KG1 (cell line): ENCODE measurements at regions not wholly inside any gene's neighbourhood (a gene's known extent, or its start where the extent isn't known, plus 50 kb on each side); places are given as distances from the start of the nearest gene placed in this dataset.

Experiments
- DNase-seq: peaks from one replicate; lab custom pipeline; 2025; lab: John Stamatoyannopoulos, UW

- no peak for DNase-seq
These were observed 371.9 kb upstream of the TNP1 start for GRCh38 chr2:217231724-217232123.

DNA sequence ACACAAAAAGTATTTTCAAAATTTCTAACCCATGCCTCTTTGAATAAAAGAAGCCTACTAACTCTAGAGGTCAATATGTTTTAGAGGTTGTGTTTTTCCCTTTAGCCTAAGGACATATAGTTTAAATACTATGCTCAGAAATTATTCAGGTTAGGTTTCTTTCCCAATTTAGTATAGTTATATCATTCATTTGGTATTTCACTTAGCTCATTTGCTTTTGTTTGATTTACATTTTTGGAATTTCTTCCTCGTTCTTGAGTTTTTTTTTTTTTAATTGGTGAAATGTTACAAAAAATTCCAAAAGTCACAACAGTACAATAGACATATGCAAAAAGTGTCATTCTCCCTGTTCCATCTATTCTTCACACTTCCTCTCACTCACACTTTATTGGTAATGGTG lies 371.3 kb upstream of the TNP1 start:
- no peak for DNase-seq

DNA sequence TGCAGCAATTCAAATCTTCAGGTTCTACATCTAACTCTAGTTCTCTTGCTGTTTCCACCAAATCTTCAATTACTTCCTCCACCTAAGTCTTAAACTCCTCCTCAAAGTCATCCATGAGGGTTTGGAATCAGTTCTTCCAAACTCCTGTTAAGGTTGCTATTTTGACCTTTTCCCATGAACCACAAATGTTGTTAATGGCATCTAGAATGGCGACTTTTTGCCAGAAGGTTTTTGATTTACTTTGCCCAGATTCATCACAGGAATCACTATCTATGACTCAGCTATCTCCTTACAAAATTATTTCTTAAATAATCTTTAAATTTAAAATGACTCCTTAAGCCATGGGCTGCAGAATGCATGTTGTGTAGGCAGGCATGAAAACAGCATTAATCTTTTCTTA lies 368.9 kb upstream of the TNP1 start:
- no peak for DNase-seq

DNA sequence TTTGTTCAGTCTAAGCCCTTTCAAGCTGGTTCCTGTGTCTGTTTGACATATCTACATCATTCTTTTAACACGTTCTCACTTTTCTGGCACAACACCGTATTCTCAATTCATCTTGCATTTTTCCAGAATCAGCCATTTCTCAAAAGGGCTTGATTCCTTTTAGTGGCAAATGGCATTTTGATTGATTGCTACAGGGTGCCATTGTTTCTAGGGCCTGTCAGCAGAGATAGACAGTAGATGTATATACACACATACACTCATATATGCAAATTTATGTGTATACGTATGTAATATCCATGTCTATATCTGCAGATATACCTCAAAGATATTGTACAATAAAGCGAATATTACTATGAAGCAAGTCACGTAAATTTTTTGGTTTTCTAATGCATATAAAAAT lies 367.9 kb upstream of the TNP1 start:
- DNase-seq, result no peak

DNA sequence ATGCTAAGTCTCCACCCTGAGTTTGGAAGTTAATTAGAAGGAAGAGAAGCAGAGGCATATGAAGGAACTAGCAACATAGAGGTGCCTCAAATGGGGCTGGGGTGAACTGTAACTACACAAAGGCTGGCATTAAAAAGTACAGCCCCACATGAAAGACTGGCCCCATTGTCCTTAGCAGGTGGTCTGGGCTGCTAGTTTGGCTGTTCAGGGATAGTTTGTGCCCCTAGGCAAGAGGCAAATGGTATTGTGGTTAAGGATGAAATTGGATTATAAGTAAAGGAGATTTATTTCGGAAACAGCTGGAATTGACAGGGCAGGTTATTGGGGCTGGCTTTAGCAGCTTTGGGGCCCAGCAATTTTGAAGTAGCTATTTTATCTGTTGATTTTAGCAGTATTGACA lies 365.7 kb upstream of the TNP1 start:
- DNase-seq, result no peak

GRCh38 chr2:217223222-217223930 lies 363.5 kb upstream of the TNP1 start:
- DNase-seq, result peak; percentile 14

DNA sequence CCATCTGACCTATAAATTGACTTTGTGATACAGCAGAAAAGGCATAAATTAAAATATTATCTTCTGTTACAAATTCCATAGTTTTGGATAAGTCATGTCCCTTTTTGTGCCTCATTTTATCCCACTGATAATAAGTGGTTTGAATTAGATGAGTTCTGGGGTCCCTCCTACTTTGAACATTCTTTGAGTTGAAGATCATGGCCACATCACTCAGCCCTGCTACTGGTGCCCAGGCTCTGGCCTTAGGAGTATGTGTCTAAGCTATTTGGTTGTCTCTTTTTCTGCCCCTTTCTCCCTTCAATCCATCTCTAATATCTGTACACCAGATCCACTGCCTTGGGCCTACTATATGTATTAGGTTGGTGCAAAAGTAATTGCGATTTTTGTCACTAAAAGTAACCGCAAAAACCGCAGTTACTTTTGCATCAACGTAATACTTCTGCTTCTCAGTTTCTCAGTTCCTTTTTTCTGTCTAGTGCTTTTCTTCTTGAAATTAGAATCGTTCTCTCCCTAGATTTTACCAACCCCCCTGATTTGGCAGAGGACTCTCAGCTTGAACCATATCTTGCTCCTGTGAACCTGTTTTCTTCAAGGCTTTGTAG lies 362.5 kb upstream of the TNP1 start:
- peak; percentile 76 for DNase-seq

DNA sequence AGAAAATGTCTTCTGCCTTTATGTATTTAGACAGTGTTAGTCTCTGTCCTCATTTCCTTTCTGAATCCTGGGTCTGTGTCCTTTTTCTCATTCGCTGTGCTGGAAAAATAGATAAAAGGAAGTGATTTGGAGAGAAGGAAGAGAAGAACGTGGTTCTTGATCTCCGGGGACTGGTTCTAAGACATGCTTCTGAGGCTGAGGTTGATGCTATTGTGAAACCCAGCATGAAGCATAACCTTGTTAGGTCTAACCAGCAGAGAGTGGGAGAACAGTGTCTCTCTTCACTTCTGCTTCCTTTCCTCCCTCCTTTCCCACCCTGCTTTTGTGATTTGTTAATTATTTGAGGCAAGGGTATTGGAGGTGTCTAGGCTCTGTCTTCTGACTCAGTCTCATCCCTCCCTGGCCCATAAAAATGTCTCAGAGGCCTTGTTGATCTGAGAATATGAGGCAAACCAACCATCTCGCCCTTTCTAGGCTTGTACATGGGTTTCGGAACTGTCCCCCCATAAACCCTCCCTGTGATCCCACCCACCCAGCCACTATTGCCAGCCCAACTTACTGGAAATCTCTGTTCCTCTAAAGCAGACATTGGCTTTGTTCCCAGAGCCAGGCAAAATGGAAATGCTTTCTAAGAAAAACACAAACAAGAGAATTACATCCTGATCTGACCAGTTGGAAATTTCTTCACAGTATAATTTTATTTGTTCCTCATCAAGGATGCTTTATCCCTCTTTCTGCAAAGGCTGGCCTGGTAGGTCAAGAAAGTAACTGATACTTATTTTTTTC lies 360.6 kb upstream of the TNP1 start:
- peak; percentile 13 for DNase-seq

- peak; percentile 38 for DNase-seq
These were observed 359.3 kb upstream of the TNP1 start for GRCh38 chr2:217219164-217219520.

DNA sequence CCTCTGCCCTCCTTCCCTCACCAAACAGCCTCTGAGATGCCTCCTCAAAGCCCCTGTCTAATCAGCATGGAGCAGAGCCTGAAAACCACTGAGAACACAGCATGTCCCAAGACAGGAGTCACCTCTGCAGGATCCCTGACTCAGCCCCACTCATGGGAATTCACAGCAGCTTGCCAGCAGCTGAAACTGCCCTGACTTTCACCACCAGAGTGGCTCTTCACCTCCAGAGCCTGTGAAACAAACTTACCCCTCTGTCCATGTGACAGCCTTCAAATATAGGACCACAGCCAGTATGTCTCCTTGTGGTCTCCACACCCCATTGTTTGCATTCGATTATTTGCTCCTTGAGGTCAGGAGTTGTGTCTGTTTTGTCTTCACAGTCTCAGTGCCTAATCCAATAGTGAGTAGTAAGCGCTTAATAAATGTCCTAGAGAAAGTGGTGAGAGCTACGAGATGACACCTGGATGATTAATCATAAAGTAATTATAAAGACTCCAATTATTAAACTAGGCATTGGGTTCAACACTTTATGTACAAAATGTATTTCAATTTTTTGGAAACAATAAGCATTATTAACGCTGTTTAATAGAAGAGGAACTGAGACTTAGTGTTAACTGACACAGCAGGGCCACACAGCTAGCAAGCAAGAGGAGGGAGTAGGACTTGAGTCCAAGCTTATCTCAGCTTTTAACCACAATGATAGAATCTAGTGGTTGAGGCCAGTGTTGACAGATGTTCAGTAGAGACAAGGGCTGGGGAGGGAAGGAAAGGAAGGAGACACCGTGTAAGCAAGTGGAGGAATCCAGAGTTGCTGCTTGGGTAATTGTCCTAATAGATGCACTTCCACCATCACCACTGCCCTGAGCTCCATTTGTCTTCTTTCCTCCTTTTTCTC lies 358.7 kb upstream of the TNP1 start:
- DNase-seq, result peak; percentile 38

DNA sequence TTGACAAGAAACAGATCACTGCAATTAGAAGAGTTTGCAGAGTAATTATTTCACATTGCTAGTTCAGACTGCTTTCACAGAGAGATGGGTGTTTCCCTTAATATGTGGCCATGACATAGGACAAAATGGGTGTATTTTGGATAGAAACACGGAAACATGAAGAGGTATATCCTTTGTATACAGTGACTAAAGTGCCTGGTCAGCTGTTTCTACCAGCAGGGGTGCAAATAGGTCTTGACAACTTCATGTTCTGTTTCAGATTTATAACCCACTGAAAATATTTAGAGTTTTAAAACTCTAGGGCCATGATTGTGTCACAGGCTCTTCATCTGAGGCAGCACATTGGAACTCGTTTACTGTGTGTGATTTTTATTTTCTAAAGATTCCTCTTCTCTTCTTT lies 357.1 kb upstream of the TNP1 start:
- DNase-seq, result no peak

GRCh38 chr2:217216316-217216715 lies 356.5 kb upstream of the TNP1 start:
- no peak for DNase-seq

GRCh38 chr2:217215877-217216276 lies 356.0 kb upstream of the TNP1 start:
- no peak for DNase-seq

- DNase-seq, result no peak
These were observed 349.0 kb upstream of the TNP1 start for GRCh38 chr2:217208867-217209266.

DNA sequence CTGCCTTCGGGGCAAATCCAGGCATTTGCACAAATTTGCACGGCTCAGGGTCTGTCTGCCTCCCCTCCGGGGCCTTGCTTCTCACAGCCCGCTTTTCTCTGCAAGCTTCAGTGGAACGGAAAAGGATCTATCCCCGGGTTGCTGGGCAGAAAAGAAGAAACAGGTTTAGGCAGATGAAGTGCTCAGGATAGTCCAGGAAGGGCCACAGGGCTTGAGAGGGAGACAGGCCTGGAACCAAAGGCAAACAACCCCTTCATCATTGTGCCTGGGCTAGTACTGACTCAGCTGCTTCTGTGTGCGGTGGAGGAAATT lies 347.8 kb upstream of the TNP1 start:
- DNase-seq, result no peak

- DNase-seq, result no peak
These were observed 347.2 kb upstream of the TNP1 start for GRCh38 chr2:217206907-217207698.

DNA sequence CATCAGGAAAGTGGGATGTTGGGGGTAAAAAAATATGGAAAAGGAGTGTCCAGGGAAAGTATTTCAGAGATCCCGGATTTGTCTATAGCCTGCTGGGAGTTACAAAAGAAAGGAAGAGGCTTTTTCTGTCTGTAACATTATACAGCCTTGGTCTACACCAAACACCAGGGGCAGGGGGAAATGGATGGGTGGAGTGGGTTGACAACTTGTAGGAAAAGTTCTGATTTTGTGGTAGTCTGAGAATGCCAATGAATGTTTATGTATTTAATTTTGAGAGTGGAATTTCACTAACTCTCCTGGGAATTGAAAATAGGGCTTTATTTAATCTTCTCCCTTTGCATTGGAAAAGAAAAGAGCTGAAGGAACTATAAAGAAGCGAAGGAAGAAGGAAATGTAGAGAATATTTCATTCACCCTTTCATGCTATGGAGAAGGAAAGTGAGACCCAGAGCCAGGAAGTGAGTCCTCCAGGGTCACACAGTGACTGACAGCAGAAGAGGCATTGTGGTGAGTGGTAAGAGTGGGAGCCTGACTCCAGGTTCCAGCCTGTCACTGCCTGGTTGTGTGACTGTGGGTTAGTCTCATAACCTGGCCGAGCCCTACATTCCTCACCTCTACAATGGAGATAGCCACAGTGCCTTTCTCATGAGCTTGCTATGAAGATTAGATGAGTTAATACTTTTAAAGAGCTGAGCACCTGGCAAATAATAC lies 346.3 kb upstream of the TNP1 start:
- no peak for DNase-seq

DNA sequence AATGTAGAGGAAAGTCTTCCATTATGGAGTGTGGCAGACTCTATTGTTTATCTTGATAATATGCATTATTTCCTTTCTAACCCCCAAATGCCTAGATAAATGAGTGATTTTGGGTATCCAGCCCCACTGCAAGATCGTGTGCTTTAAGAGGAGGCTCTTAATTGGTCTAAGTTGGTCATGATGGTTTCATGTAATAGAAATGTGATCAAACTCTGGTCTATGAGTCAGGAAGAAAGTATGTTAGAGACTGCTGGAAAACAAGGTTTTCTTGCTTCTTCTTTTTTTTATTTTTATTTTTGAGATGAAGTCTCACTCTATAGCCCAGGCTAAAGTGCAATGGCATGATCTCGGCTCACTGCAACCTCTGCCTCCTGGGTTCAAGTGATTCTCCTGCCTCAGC lies 344.5 kb upstream of the TNP1 start:
- DNase-seq, result no peak

DNA sequence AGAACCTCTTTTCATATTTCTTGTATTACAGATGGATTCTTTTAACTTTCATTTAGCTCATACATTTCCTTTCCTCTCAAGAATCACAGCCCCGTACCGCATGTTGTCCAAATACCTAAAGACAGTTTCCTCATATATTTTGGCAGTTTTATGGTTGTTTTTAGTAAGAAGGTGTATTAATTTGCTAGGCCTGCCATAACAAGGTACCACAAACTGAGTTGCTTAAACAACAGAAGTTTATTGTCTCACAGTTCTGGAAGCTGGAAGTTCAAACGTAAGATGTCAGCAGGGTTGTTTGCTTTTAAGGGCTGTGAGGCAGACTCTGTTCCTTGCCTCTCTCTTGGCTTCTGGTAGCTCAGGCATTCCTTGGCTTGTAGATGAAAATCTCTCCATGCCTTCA lies 343.2 kb upstream of the TNP1 start:
- no peak for DNase-seq

DNA sequence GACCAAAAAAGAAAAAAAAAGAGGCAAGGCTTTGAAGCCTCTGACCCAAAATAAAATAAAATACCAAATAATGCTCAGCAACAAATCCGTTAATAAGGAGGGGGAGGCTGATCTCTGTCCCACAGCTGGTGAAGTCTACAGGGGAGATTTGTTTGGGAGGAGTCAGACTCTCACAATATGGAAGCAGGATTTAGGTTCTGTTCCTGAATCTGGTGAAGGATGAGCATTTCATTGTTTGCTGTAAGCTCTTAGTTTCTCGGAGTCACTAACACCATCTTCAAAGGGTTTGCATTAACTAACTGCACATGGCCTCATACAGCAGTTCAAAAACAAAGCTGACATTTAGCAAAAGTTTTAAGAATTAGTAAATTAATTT lies 339.4 kb upstream of the TNP1 start:
- DNase-seq, result no peak
